Suprapubic skin (tissue), 4 donors: ENCODE measurements at regions not wholly inside any gene's neighbourhood (a gene's known extent, or its start where the extent isn't known, plus 50 kb on each side); places are given as distances from the start of the nearest gene placed in this dataset.
"Not testable (repeated sequence)": the region's sequence is repeated elsewhere in the genome, so short reads cannot be mapped to it uniquely, and the experiment has no call there.

ENCODE experiments used
- DNase-seq, 2 donors: peaks; one replicate each; pipeline ENCODE4 v3.0.0-alpha.2; 2019; ENCODE audit warnings: low spot score in 2 of 2
- H3K27ac ChIP-seq: fragments of 200-600 bp; sonication (generic); one replicate; pipeline ENCODE4 v1.5.1; 2019
- H3K27me3 ChIP-seq: fragments of 200-600 bp; sonication (generic); one replicate; pipeline ENCODE4 v1.5.1; 2019
- H3K36me3 ChIP-seq: fragments of 200-600 bp; sonication (generic); one replicate; pipeline ENCODE4 v1.5.1; 2019
- H3K4me1 ChIP-seq: fragments of 200-600 bp; sonication (generic); one replicate; pipeline ENCODE4 v1.5.1; 2019
- H3K4me3 ChIP-seq: fragments of 200-600 bp; sonication (generic); one replicate; pipeline ENCODE4 v1.5.1; 2019; ENCODE audit warnings: mild to moderate bottlenecking
- H3K9me3 ChIP-seq: fragments of 200-600 bp; sonication (generic); one replicate; pipeline ENCODE4 v1.5.1; 2019
- EP300 ChIP-seq: sonication (generic); formaldehyde crosslinking; IDR thresholded peaks from one replicate; pipeline ENCODE4 v1.6.1; 2017; ENCODE audit warnings: antibody characterized with exemption
- POLR2A ChIP-seq, 2 donors: fragments of 450-650 bp; IDR thresholded peaks; one replicate each; pipeline ENCODE4 v1.6.1; 2017; ENCODE audit warnings: antibody characterized with exemption in 2 of 2, mild to moderate bottlenecking in 2 of 2, moderate library complexity in 2 of 2
- POLR2AphosphoS5 ChIP-seq, 3 donors: sonication (generic); formaldehyde crosslinking; IDR thresholded peaks; one replicate each; pipeline ENCODE4 v1.6.1; 2017; ENCODE audit warnings: antibody characterized with exemption in 3 of 3
- WGBS: methylation state at CpG from one replicate; pipeline ENCODE4 v1.1.5; 2018; 5-methylcytosine and 5-hydroxymethylcytosine counted together
- TF ChIP-seq, protein P1 (sequence below), 2 donors: fragments of 200-600 bp in 1 of 2; fragments of 450-650 bp in 1 of 2; sonication (generic) in 1 of 2; IDR thresholded peaks; one replicate each; pipeline ENCODE4 v1.5.1; 2016 to 2019; ENCODE audit warnings: antibody characterized with exemption in 2 of 2, mild to moderate bottlenecking in 1 of 2, moderate library complexity in 1 of 2

DNA sequence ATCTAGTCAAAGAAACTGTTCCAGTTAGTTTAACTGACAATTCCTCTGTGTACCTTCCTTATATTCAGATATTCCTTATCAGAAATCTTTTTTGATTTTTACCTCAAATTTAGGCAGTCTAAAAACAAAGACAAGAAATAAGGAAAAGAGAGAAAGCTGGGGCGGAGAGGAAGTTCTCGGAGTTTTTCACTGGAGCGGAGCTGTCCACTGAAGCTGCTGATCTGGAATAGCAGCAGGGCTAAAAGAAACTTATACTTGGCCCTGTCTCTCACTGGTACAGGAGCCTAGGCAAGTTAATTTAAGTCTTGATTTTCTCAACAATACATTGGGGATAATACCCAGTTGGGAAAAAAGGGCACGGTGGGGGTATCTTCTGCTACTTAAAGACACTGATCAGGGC, 59.2 kb upstream of the CYP2D6 start:
- Histone ChIP-seq H3K9me3 (no peaks in the 10 kb centered on the region), H3K36me3 (no peaks in the 10 kb centered on the region), H3K27me3 (no peaks in the 10 kb centered on the region), H3K27ac (no peak overlapping the region), H3K4me1 (peaks cover 4% of the 10 kb centered on the region), H3K4me3 (no peak overlapping the region)
- TF ChIP-seq POLR2A (IDR thresholded peaks at IDR 0.05) (no peak), POLR2AphosphoS5 (IDR thresholded peaks at IDR 0.05) (no peak), EP300 (no peak)
- TF ChIP-seq, protein P1, sequence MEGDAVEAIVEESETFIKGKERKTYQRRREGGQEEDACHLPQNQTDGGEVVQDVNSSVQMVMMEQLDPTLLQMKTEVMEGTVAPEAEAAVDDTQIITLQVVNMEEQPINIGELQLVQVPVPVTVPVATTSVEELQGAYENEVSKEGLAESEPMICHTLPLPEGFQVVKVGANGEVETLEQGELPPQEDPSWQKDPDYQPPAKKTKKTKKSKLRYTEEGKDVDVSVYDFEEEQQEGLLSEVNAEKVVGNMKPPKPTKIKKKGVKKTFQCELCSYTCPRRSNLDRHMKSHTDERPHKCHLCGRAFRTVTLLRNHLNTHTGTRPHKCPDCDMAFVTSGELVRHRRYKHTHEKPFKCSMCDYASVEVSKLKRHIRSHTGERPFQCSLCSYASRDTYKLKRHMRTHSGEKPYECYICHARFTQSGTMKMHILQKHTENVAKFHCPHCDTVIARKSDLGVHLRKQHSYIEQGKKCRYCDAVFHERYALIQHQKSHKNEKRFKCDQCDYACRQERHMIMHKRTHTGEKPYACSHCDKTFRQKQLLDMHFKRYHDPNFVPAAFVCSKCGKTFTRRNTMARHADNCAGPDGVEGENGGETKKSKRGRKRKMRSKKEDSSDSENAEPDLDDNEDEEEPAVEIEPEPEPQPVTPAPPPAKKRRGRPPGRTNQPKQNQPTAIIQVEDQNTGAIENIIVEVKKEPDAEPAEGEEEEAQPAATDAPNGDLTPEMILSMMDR (IDR thresholded peaks at IDR 0.05): no peak
- WGBS: over 99% methylated on average over 4 of the region's 4 CpGs
- DNase-seq: no peak

DNA sequence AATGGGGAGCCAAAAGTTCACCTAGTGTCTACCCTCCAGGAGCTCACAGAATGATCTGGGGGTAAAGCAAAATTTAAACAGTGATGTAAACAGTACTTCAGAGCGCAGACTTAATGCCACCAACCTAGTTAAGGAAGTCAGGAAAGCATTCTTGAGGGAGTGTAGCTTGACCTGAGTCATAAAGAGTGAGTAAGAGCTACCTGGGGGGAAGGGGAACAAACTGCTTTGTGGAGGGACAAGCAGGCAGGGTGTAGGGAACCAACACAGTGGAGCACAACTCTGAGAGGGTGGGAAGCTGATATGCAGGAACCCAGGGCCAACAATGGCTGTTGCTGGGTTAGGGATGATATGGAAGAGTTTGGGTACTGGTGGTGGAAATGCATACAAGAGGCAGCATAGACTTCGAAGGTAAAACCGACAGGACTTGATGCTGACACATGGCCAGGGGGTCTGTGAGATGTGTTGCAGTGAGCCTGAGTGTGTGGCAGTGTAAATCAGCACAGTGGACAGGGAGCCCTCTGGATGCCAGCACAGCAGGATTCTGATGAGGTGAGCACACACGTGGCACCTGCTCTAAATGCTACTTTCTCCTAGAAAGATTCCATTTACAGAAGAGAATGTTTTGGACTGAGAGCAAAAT, 58.3 kb upstream of the CYP2D6 start:
- Histone ChIP-seq H3K4me1 (no peaks in the 10 kb centered on the region), H3K27ac (no peak overlapping the region), H3K36me3 (no peaks in the 10 kb centered on the region), H3K27me3 (no peaks in the 10 kb centered on the region), H3K9me3 (no peaks in the 10 kb centered on the region), H3K4me3 (no peak overlapping the region)
- WGBS: 81% methylated on average over 4 of the region's 4 CpGs
- DNase-seq: no peak
- TF ChIP-seq EP300: no peak
- TF ChIP-seq, protein P1 (IDR thresholded peaks at IDR 0.05): no peak
- TF ChIP-seq POLR2AphosphoS5 (IDR thresholded peaks at IDR 0.05): no peak
- no peak for TF ChIP-seq POLR2A (IDR thresholded peaks at IDR 0.05)

DNA sequence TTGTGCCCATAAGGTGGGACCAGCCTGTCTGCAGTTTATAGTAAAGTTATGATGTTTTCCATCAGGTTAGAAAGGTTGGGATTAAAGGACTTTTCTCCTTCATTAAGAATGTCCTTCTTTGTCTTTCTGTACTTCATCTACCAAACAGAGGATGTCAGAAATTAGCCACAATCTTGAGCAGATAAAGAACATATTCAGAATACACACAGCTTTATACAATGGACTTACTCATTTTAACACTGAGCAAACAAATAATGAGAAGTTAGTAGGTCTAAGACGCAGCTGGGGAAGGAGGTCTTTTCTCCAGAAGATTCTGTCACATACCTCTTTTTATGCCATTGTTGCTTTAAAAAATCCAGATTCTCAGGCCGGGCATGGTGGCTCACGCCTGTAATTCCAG, 57.0 kb upstream of the CYP2D6 start:
- Histone ChIP-seq H3K4me1 (no peaks in the 10 kb centered on the region), H3K9me3 (no peaks in the 10 kb centered on the region), H3K27me3 (no peaks in the 10 kb centered on the region), H3K27ac (no peak overlapping the region), H3K4me3 (no peak overlapping the region), H3K36me3 (no peaks in the 10 kb centered on the region)
- TF ChIP-seq POLR2AphosphoS5 (IDR thresholded peaks at IDR 0.05): no peak
- TF ChIP-seq EP300: no peak
- TF ChIP-seq, protein P1 (IDR thresholded peaks at IDR 0.05): no peak
- TF ChIP-seq POLR2A (IDR thresholded peaks at IDR 0.05): no peak
- 96% methylated on average over 3 of the region's 3 CpGs for WGBS
- no peak for DNase-seq

DNA sequence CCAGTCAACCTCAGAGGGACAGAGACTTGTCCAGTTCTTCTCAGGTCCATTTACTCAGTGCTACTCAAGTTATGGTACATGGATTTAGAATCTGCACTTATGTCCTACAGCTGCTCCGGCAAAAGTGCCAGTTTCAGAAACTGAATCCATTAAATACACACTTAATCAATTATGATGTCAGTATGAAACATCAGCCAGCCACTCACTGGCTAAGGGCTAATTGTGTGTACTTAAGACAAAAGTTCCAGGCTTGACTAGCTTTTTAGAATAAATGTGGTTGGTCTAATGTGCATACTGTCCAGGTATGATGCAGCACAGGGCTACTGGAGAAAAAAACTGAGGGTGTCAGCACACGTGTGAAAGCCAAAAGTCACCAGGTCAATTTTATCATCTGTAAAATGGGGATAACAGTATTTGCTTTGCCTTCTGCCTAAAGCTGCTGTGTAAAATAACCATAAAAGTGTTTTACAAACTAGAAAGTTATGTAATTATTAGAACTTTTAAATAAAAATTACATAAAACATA, 55.4 kb upstream of the CYP2D6 start:
- DNase-seq: no peak
- Histone ChIP-seq H3K4me1 (peaks cover 3% of the 10 kb centered on the region), H3K4me3 (no peak overlapping the region), H3K27me3 (no peaks in the 10 kb centered on the region), H3K9me3 (no peaks in the 10 kb centered on the region), H3K27ac (no peak overlapping the region), H3K36me3 (no peaks in the 10 kb centered on the region)
- TF ChIP-seq EP300: no peak
- TF ChIP-seq, protein P1 (IDR thresholded peaks at IDR 0.05): no peak
- no peak for TF ChIP-seq POLR2A (IDR thresholded peaks at IDR 0.05)
- TF ChIP-seq POLR2AphosphoS5 (IDR thresholded peaks at IDR 0.05): no peak
- WGBS: 70% methylated on average over 2 of the region's 2 CpGs

DNA sequence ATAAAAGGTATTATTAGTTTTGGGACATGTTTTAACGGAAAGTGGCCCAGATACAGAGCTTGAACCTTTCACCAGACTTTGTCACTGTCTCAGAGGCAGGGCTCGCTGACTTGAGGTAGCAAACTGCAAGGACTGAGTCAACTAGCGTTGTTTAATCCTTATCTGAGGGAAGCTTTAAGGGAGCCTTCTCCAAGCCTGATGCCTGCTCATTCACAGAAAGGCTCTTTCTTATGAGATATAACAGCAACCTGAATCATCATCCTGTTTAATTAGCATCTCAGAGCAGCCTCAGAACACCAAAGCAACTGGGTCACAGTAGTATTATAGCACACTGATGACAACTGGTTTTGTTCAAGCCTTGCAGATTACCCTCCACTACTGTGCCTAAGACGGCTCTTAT, 54.2 kb upstream of the CYP2D6 start:
- H3K9me3 ChIP-seq: no peaks in the 10 kb centered on the region
- H3K27ac ChIP-seq: no peak overlapping the region
- no peak overlapping the region for H3K4me3 ChIP-seq
- no peaks in the 10 kb centered on the region for H3K36me3 ChIP-seq
- peaks cover 14% of the 10 kb centered on the region for H3K4me1 ChIP-seq
- no peaks in the 10 kb centered on the region for H3K27me3 ChIP-seq
- DNase-seq: no peak
- 91% methylated on average over 4 of the region's 4 CpGs for WGBS
- TF ChIP-seq EP300 (no peak), POLR2AphosphoS5 (IDR thresholded peaks at IDR 0.05) (no peak), POLR2A (IDR thresholded peaks at IDR 0.05) (no peak)
- TF ChIP-seq, protein P1 (IDR thresholded peaks at IDR 0.05): no peak

DNA sequence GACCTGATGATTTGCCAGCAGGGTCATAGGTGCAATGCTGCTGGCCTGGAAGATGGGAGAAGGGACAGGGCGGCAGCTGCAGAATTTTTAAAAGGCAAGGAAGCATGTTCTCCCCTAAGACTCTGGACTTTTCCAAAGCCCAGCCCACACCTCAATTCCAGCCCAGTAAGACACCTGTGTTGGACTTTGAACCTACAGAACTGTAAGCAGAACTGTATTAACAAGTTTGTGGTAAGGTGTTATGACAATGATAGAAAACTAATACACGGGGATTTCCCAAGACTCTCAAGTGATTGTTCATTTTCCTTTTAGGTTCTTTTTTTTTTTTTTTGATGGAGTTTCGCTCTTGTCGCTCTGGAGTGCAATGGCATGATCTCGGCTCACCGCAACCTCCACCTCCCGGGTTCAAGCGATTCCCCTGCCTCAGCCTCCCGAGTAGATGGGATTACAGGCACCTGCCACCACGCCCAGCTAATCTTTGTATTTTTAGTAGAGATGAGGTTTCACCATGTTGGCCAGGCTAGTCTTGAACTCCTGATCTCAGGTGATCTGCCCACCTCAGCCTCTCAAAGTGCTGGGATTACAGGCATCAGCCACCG, 53.0 kb upstream of the CYP2D6 start:
- H3K4me3 ChIP-seq, DNase-seq, H3K9me3 ChIP-seq, H3K27ac ChIP-seq, H3K36me3 ChIP-seq, H3K27me3 ChIP-seq: not testable (repeated sequence)
- peaks cover 19% of the 10 kb centered on the region for H3K4me1 ChIP-seq
- WGBS: 92% methylated on average over 11 of the region's 11 CpGs
